NT2/D1 (cell line): ENCODE measurements at regions not wholly inside any gene's neighbourhood (a gene's known extent, or its start where the extent isn't known, plus 50 kb on each side); places are given as distances from the start of the nearest gene placed in this dataset.

Experiments
- SUZ12 ChIP-seq: IDR thresholded peaks from 2 replicates; pipeline ENCODE4 v1.6.1; 2011; ENCODE audit not compliant: insufficient read length, insufficient read depth; ENCODE audit errors: extremely low read depth
- YY1 ChIP-seq: IDR thresholded peaks from 2 replicates; pipeline ENCODE4 v1.6.1; 2011; ENCODE audit not compliant: insufficient read length, insufficient read depth
- ZNF274 ChIP-seq: IDR thresholded peaks from 2 replicates; pipeline ENCODE4 v1.6.1; 2011; ENCODE audit warnings: mild to moderate bottlenecking, low read depth, low read length

- TF ChIP-seq ZNF274 (no peak), YY1 (no peak), SUZ12 (no peak)
Measured at GRCh38 chr4:63090641-63091040, 1318.6 kb downstream of the TECRL start.
